Smooth muscle cell (in vitro differentiated cells): ENCODE measurements at regions not wholly inside any gene's neighbourhood (a gene's known extent, or its start where the extent isn't known, plus 50 kb on each side); places are given as distances from the start of the nearest gene placed in this dataset.

Source experiments
- DNase-seq: peaks from one replicate; lab custom pipeline; 2025; ENCODE audit not compliant: unreplicated experiment; lab: John Stamatoyannopoulos, UW
- H2AFZ ChIP-seq: fragments of 200-600 bp; sonication (generic); 2 replicates; pipeline ENCODE4 v1.6.0; 2016; ENCODE audit warnings: antibody characterized with exemption, low read depth, mild to moderate bottlenecking
- H3F3A ChIP-seq: fragments of 200-600 bp; sonication (generic); 2 replicates; pipeline ENCODE4 v1.6.0; 2017; ENCODE audit warnings: antibody characterized with exemption, low read depth
- H3K27ac ChIP-seq: fragments of 200-600 bp; sonication (generic); 2 replicates; pipeline ENCODE4 v1.5.1; 2016; ENCODE audit warnings: low read depth, mild to moderate bottlenecking
- H3K27me3 ChIP-seq: fragments of 200-600 bp; sonication (generic); 2 replicates; pipeline ENCODE4 v1.6.1; 2016; ENCODE audit warnings: low read depth, mild to moderate bottlenecking
- H3K36me3 ChIP-seq: fragments of 200-600 bp; sonication (generic); 2 replicates; pipeline ENCODE4 v1.5.1; 2016; ENCODE audit warnings: low read depth
- H3K4me1 ChIP-seq: fragments of 200-600 bp; sonication (generic); 2 replicates; pipeline ENCODE4 v1.5.1; 2016; ENCODE audit warnings: low read depth
- H3K4me2 ChIP-seq: fragments of 200-600 bp; sonication (generic); 2 replicates; pipeline ENCODE4 v1.6.0; 2016; ENCODE audit warnings: mild to moderate bottlenecking
- H3K4me3 ChIP-seq: fragments of 200-600 bp; sonication (generic); 2 replicates; pipeline ENCODE4 v1.5.1; 2016; ENCODE audit warnings: mild to moderate bottlenecking
- H3K79me2 ChIP-seq: fragments of 200-600 bp; sonication (generic); 2 replicates; pipeline ENCODE4 v1.6.0; 2016; ENCODE audit warnings: low read depth, mild to moderate bottlenecking
- H3K9ac ChIP-seq: fragments of 200-600 bp; sonication (generic); 2 replicates; pipeline ENCODE4 v1.6.0; 2016; ENCODE audit warnings: low read depth
- H3K9me3 ChIP-seq: fragments of 200-600 bp; sonication (generic); replicated peaks from 2 replicates; pipeline ENCODE4 v1.5.1; 2016; ENCODE audit warnings: low read depth
- H4K20me1 ChIP-seq: fragments of 200-600 bp; sonication (generic); 2 replicates; pipeline ENCODE4 v1.6.0; 2016; ENCODE audit warnings: low read depth
- WGBS: methylation state at CpG from one replicate; pipeline ENCODE4 v1.1.7; 2016; ENCODE audit warnings: low lambda C conversion rate; 5-methylcytosine and 5-hydroxymethylcytosine counted together
- TF ChIP-seq, protein P1 (sequence below): fragments of 200-600 bp; sonication (generic); IDR thresholded peaks from 2 replicates; pipeline ENCODE4 v1.5.1; 2017; ENCODE audit warnings: borderline replicate concordance, mild to moderate bottlenecking, antibody characterized with exemption; ENCODE audit not compliant: insufficient read depth, poor library complexity, severe bottlenecking

DNA sequence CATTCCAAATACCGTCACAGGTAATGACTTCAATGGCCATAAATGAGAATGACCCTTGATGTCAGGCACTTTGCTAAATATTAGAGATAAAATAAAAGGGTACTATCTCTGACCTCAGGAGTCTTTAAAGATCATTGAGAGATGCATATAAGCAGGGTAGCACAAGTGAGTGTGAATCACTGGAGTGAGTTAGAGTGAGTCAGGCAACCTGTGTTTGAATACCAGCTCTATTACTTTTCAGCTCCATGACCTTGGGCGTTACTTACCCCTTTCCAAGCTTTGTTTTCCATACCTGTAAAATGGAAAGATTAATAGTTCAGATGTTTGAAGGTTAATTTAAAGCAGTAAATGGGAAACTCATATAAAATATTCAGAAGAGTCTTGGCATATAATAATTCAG, 1058.0 kb upstream of the ADGRL4 start:
- DNase-seq = no peak
- no peaks in the 10 kb centered on the region for H3K4me1 ChIP-seq
- H3K9me3 ChIP-seq = no peaks in the 10 kb centered on the region
- no peaks in the 10 kb centered on the region for H3K36me3 ChIP-seq
- no peaks in the 10 kb centered on the region for H3K27me3 ChIP-seq
- H3K79me2 ChIP-seq = no peaks in the 10 kb centered on the region
- H2AFZ ChIP-seq = no peak overlapping the region
- no peak overlapping the region for H3K27ac ChIP-seq
- TF ChIP-seq, protein P1, sequence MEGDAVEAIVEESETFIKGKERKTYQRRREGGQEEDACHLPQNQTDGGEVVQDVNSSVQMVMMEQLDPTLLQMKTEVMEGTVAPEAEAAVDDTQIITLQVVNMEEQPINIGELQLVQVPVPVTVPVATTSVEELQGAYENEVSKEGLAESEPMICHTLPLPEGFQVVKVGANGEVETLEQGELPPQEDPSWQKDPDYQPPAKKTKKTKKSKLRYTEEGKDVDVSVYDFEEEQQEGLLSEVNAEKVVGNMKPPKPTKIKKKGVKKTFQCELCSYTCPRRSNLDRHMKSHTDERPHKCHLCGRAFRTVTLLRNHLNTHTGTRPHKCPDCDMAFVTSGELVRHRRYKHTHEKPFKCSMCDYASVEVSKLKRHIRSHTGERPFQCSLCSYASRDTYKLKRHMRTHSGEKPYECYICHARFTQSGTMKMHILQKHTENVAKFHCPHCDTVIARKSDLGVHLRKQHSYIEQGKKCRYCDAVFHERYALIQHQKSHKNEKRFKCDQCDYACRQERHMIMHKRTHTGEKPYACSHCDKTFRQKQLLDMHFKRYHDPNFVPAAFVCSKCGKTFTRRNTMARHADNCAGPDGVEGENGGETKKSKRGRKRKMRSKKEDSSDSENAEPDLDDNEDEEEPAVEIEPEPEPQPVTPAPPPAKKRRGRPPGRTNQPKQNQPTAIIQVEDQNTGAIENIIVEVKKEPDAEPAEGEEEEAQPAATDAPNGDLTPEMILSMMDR = no peak
- no peaks in the 10 kb centered on the region for H3F3A ChIP-seq
- H3K9ac ChIP-seq = no peak overlapping the region
- no peak overlapping the region for H3K4me3 ChIP-seq
- no peaks in the 10 kb centered on the region for H4K20me1 ChIP-seq
- WGBS = 76% methylated on average over 2 of the region's 2 CpGs
- no peak overlapping the region for H3K4me2 ChIP-seq

DNA sequence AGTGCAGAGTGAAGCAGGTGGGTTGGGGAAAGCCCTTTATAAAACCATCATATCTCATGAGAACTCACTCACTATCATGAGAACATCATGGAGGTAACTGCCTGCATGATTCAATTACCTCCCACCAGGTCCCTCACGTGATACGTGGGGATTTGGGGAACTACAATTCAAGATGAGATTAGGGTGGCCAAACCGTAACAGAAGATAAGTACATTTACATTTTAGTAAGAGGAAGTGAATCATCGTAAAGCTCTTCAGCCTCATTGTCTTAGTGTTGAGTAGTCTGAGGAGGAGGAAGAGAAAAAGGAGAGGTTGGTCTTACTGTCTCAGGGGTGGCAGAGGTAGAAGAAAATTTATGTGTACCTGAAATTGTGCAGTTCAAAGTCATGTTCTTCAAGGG, 1053.4 kb upstream of the ADGRL4 start:
- Histone ChIP-seq H4K20me1 (no peaks in the 10 kb centered on the region), H3K4me1 (no peaks in the 10 kb centered on the region), H3K27ac (no peak overlapping the region), H3K4me3 (no peak overlapping the region), H3K79me2 (no peaks in the 10 kb centered on the region), H3F3A (no peaks in the 10 kb centered on the region), H3K9me3 (no peaks in the 10 kb centered on the region), H3K27me3 (no peaks in the 10 kb centered on the region), H3K4me2 (no peak overlapping the region), H2AFZ (no peak overlapping the region), H3K9ac (no peak overlapping the region), H3K36me3 (no peaks in the 10 kb centered on the region)
- TF ChIP-seq, protein P1 = no peak
- 65% methylated on average over 4 of the region's 4 CpGs for WGBS
- no peak for DNase-seq

GRCh38 chr1:80056179-80056578, 1049.6 kb upstream of the ADGRL4 start:
- H3K4me2 ChIP-seq = no peak overlapping the region
- H2AFZ ChIP-seq = no peak overlapping the region
- no peaks in the 10 kb centered on the region for H4K20me1 ChIP-seq
- no peak overlapping the region for H3K9ac ChIP-seq
- peak overlapping the region; percentile 28 for H3K27ac ChIP-seq
- no peaks in the 10 kb centered on the region for H3F3A ChIP-seq
- no peaks in the 10 kb centered on the region for H3K9me3 ChIP-seq
- no peaks in the 10 kb centered on the region for H3K36me3 ChIP-seq
- TF ChIP-seq, protein P1 = no peak
- no peaks in the 10 kb centered on the region for H3K4me1 ChIP-seq
- DNase-seq = no peak
- H3K27me3 ChIP-seq = no peaks in the 10 kb centered on the region
- H3K4me3 ChIP-seq = no peak overlapping the region
- no peaks in the 10 kb centered on the region for H3K79me2 ChIP-seq

- Histone ChIP-seq H3K9me3 (no peaks in the 10 kb centered on the region), H3F3A (no peaks in the 10 kb centered on the region), H3K27ac (peak overlapping the region; percentile 84), H3K79me2 (no peaks in the 10 kb centered on the region), H3K9ac (peak overlapping the region; percentile 66), H3K27me3 (no peaks in the 10 kb centered on the region), H3K4me2 (no peak overlapping the region), H3K4me1 (no peaks in the 10 kb centered on the region), H4K20me1 (no peaks in the 10 kb centered on the region), H3K36me3 (no peaks in the 10 kb centered on the region), H2AFZ (no peak overlapping the region), H3K4me3 (no peak overlapping the region)
- TF ChIP-seq, protein P1 = no peak
- WGBS = 73% methylated on average over 7 of the region's 7 CpGs
- DNase-seq = no peak
Observed at GRCh38 chr1:80054129-80054528, 1047.6 kb upstream of the ADGRL4 start.
